IPS-18c (cell line): ENCODE measurements at regions not wholly inside any gene's neighbourhood (a gene's known extent, or its start where the extent isn't known, plus 50 kb on each side); places are given as distances from the start of the nearest gene placed in this dataset.
"Not testable (repeated sequence)": the region's sequence is repeated elsewhere in the genome, so short reads cannot be mapped to it uniquely, and the experiment has no call there.

Experiments
- H3K4me3 ChIP-seq: 2 replicates; pipeline ENCODE4 v1.7.0; 2013; ENCODE audit warnings: low read depth, mild to moderate bottlenecking, low read length, moderate library complexity; ENCODE audit not compliant: insufficient read depth
- H3K9me3 ChIP-seq: one replicate; pipeline ENCODE4 v1.6.1; 2013; ENCODE audit warnings: mild to moderate bottlenecking, low read length, moderate library complexity; ENCODE audit not compliant: control insufficient read depth, insufficient read depth

GRCh38 chr4:3372933-3373465, 68.8 kb upstream of the HGFAC start:
- Histone ChIP-seq H3K9me3 (no peaks in the 10 kb centered on the region), H3K4me3 (no peak overlapping the region)

- Histone ChIP-seq H3K9me3 (no peaks in the 10 kb centered on the region), H3K4me3 (no peak overlapping the region)
Observed at GRCh38 chr4:3373468-3373867, 68.3 kb upstream of the HGFAC start.

DNA sequence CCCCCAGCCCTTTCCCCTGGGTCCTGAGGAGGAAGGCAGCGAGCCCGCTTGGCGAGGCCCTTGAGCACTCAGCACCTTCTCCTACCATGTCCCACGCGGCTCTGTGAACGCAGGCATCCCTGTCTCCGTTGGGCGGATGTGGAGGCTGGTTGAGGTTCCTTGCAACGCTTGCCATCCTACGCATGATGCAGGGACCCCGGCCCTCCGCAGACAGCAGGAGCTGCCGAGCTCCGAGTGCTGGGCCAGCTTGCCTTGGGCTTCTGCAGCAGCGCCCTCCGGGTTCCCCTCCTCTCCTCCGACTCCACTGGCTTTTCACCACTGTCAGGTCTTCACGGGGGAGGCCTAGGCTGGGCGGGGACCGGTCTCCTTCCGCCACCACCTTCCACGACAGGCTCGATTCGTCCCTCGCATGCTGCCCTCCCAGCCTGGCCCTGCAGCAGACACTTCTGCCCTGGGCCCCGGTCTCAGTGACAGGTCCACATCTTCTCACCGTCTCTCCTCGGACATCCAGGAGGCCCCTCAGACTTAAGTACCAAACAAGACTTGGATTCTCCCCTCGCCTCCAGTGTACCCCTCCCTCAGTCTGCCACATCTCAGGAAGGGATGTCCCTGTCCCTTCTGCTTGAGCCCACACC, 67.6 kb upstream of the HGFAC start:
- Histone ChIP-seq H3K4me3 (no peak overlapping the region), H3K9me3 (no peaks in the 10 kb centered on the region)

DNA sequence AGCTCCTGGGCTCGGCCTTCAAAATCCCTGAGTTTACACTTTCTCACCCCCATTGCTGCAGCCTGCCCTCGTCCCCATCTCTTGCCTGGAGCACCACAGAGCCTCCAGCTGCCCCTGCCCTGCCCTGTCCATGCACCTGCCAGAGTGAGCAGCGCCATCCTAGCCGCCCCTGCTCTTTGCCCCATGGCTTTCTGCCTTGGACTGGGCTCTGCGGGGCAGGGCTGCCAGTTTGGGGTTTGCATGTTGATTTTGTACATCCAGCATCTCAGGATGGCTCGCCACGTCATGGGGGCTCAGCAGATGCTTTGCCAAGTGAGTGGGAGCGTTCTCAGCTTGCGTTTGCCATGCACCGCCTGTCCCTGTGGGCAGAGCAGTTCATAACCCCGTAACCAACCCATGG, 67.1 kb upstream of the HGFAC start:
- H3K9me3 ChIP-seq, result no peaks in the 10 kb centered on the region
- H3K4me3 ChIP-seq, result no peak overlapping the region

DNA sequence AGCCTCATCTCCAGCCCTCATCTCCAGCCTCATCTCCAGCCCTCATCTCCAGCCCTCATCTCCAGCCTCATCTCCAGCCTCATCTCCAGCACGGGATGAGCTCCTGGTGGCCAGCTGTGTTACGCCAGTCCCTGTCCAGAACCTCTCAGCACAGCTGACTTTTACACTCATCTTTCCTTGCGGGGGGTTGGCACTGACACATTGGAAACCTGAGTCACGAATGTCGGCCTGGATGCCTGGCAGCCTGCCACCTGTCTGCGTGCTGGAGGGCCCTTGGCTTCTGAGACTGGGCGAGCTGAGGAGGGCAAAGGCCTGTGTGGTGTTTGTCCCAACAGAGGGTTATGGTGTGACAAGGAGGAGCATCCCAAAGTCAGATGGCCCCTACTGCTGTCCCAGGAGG, 66.1 kb upstream of the HGFAC start:
- no peaks in the 10 kb centered on the region for H3K9me3 ChIP-seq

DNA sequence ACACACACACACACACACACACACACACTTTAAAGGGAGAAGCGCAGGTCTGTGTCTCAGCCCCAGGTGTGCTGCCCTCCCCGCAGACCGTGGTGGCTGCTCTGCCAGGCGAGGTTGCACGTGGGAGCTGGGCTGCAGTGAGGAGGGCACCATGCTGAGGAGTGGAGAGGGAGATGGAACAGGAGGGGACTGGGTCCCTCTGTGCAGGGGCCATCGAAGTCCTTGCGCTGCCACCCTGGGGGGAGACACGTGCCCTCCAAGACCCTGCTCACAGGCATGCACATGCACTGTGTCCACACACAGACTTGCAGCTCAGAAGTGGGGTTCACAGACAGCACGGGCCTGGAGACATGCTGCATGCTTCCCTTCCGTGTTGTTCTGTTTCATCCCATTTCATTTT, 65.5 kb upstream of the HGFAC start:
- H3K9me3 ChIP-seq, result no peaks in the 10 kb centered on the region

More for the DNA sequence above, 66.1 kb upstream of the HGFAC start:
- H3K4me3 ChIP-seq, result no peak overlapping the region

GRCh38 chr4:3377557-3377956, 64.2 kb upstream of the HGFAC start:
- no peaks in the 10 kb centered on the region for H3K9me3 ChIP-seq
- H3K4me3 ChIP-seq, result no peak overlapping the region

More for the DNA sequence above, 65.5 kb upstream of the HGFAC start:
- no peak overlapping the region for H3K4me3 ChIP-seq

GRCh38 chr4:3380336-3380735, 61.4 kb upstream of the HGFAC start:
- H3K4me3 ChIP-seq, H3K9me3 ChIP-seq: not testable (repeated sequence)

DNA sequence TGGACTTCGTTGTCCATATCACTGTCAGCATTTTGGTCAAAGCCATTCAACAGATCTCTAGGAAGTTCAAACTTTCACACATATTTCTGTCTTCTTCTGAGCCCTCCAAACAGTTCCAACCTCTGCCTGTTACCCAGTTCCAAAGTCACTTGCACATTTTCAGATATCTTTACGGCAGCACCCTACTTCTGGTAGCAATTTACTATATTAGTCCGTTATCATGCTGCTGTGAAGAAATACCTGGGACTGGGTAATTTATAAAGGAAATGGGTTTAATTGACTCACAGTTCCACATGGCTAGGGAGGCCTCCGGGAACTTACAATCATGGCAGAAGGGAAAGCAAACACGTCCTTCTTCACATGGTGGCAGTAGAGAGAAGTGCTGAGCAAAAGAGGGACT, 60.6 kb upstream of the HGFAC start:
- H3K4me3 ChIP-seq, H3K9me3 ChIP-seq: not testable (repeated sequence)

- Histone ChIP-seq H3K9me3 (no peaks in the 10 kb centered on the region), H3K4me3 (no peak overlapping the region)
Observed at GRCh38 chr4:3382251-3382650, 59.5 kb upstream of the HGFAC start.

- H3K4me3 ChIP-seq, result no peak overlapping the region
- H3K9me3 ChIP-seq, result no peaks in the 10 kb centered on the region
Observed at GRCh38 chr4:3384391-3384770, 57.4 kb upstream of the HGFAC start.

DNA sequence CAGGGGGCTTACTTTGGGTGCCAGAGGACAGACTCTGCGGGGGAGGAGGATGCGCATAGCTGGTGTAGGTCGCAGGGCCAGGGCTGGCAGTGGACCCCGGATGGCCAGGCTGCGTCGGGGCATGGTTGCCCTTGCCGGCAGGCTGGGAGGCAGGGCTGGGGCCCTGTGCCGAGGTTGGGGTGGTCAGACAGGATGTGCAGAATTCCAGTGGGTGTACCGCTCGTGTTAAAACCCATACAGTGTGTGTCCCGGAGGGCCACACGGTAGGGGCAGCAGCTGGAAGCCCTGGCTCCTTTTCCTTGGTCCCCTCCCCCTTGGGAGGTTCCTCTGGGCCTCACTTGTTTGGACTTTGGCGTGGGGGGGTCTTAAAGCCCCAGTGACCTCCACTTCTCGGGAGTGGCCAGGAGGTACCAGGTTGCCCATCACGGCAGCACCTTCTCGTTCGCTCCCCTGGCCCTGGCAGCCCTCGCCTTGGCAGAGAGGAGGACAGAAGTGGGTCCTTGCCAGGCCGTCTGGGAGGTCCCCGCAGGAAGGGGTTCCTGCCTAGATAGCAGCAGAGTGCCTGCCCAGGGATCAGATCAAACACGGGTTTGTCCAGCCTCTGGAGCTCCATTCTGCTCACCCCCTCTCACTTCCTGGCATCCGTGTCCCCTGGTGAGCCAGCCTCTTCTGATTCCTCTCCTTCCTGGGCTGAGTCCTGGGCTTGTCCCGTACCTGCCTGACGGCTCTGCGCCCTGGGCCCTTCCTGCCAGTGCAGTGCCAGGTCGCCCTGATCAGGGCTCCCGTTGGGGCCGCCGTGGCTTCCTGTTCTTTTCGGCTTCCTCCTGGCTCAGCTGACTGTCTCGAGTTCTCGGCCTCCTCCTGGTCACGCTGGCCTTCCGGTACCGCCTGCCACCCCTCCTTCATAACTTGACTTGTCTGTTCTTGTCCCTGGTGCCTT, 56.7 kb upstream of the HGFAC start:
- no peak overlapping the region for H3K4me3 ChIP-seq
- no peaks in the 10 kb centered on the region for H3K9me3 ChIP-seq

DNA sequence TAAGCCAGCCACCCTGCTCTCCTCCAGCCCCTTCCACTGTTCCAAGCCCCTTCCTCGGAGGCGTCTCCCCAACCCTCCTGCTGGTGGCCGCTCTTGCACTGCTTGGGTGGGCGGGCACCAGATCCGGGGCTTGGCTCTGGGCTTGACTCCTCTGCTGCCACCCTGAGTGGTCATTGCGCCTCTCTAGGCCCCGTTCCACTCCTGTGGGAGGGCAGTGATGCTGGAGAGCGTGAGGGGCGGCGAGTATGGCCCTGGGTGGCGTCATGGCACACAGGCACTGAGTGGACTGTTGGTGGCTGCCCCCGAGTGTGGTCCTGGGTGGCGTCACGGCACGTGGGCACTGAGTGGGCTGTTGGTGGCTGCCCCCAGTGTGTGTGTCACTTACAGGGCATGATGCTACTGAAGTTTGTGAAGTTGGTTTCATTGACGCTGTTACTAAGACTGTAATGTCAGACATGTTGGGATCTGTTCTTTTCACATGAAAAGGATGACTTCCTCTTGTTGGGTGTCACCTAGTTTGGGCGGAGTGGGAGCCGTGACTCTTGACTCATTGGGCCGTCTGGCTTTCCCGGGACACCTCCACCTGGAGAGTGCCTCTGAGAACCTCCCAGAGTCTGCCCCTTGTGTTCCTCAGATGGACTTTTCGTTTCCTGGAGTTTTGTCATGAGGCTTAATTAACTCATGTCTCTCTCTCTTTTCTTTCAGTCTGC, 55.9 kb upstream of the HGFAC start:
- no peak overlapping the region for H3K4me3 ChIP-seq

GRCh38 chr4:3386526-3386925, 55.2 kb upstream of the HGFAC start:
- Histone ChIP-seq H3K9me3 (no peaks in the 10 kb centered on the region), H3K4me3 (no peak overlapping the region)

More for the DNA sequence above, 55.9 kb upstream of the HGFAC start:
- H3K9me3 ChIP-seq, result no peaks in the 10 kb centered on the region

GRCh38 chr4:3387154-3387942, 54.4 kb upstream of the HGFAC start:
- Histone ChIP-seq H3K9me3 (no peaks in the 10 kb centered on the region), H3K4me3 (no peak overlapping the region)

DNA sequence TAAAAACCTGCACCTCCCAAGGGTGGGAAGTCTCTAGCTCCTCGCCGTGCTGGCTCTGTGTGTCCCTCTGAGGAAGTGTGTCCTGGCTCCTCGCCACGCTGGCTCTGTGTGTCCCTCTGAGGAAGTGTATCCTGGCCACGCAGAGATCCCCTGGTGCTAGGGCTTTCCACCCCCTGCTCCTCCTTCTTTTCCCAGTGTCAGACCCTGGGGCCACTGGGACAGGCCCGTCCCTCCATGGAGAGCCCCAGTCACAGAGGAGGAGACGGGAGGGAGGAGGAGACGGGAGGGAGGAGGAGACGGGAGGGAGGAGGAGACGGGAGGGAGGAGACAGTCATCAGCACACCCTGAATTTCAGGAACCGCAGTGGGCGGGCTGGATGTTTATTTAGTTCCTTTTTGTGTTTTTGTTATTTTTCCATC, 53.8 kb upstream of the HGFAC start:
- Histone ChIP-seq H3K9me3 (no peaks in the 10 kb centered on the region), H3K4me3 (no peak overlapping the region)
